Heart right ventricle (tissue), 16 donors: ENCODE measurements at regions not wholly inside any gene's neighbourhood (a gene's known extent, or its start where the extent isn't known, plus 50 kb on each side); places are given as distances from the start of the nearest gene placed in this dataset.

Source experiments
- ATAC-seq, 8 donors: fragments of 200-7000 bp; cut with Tn5 transposase; one replicate each; pipeline ENCODE4 v1.9.1; 2020; ENCODE audit warnings: mild to moderate bottlenecking in 8 of 8, moderate library complexity in 8 of 8, moderate number of reproducible peaks in 1 of 8
- DNase-seq, 2 donors: peaks; one replicate each; pipeline ENCODE4 v3.0.0-alpha.2; 2020
- H3K27ac ChIP-seq, 10 donors: fragments of 200-600 bp; sonication (generic) in 2 of 10; one replicate each; pipeline versions ENCODE4 v1.5.0 to v1.8.0; 2020 to 2022; ENCODE audit warnings: mild to moderate bottlenecking in 3 of 10
- H3K27me3 ChIP-seq, 7 donors: fragments of 200-600 bp; one replicate each; pipeline ENCODE4 v1.8.0; 2021 to 2022; ENCODE audit warnings: mild to moderate bottlenecking in 2 of 7
- H3K36me3 ChIP-seq, 9 donors: fragments of 200-600 bp; sonication (generic) in 1 of 9; one replicate each; pipeline versions ENCODE4 v1.5.0 to v1.8.0; 2020 to 2022; ENCODE audit warnings: mild to moderate bottlenecking in 2 of 9
- H3K4me1 ChIP-seq, 9 donors: fragments of 200-600 bp; sonication (generic) in 1 of 9; one replicate each; pipeline versions ENCODE4 v1.5.0 to v1.8.0; 2020 to 2022; ENCODE audit warnings: mild to moderate bottlenecking in 4 of 9
- H3K4me3 ChIP-seq, 10 donors: fragments of 200-600 bp; sonication (generic) in 2 of 10; one replicate each; pipeline versions ENCODE4 v1.5.0 to v1.8.0; 2020 to 2022; ENCODE audit warnings: mild to moderate bottlenecking in 7 of 10, moderate library complexity in 2 of 10
- H3K9me3 ChIP-seq, 11 donors: fragments of 200-600 bp in 10 of 11; sonication (generic) in 2 of 11; one replicate each; pipeline versions ENCODE4 v1.5.0 to v1.8.0; 2013 to 2022; ENCODE audit warnings: mild to moderate bottlenecking in 2 of 11, control low read depth in 1 of 11, moderate library complexity in 1 of 11
- WGBS, 2 donors: extraction: QIAGEN DNeasy Blood & Tissue Kit; methylation state at CpG; one replicate each; pipeline ENCODE4 v1.1.7; 2013; ENCODE audit warnings: inconsistent platforms in 1 of 2; 5-methylcytosine and 5-hydroxymethylcytosine counted together
- intact Hi-C, 10 donors: fragments of 100-400 bp; cut with DNase I; formaldehyde crosslinking; loops; one replicate each; pipeline versions ENCODE4 v1.11.1 to v1.14.2; 2022
- TF ChIP-seq, protein P1 (sequence below), 9 donors: fragments of 200-600 bp; sonication (generic) in 2 of 9; IDR thresholded peaks; one replicate each; pipeline versions ENCODE4 v1.5.0 to v1.8.0; 2021 to 2022; ENCODE audit warnings: antibody characterized with exemption in 9 of 9, mild to moderate bottlenecking in 5 of 9, moderate library complexity in 1 of 9
- donor health status: Arrhythmogenic right ventricular cardiomyopathy.
- donor health status: ischemic (EF 13 %, LVEDD 7.1; RV severe dilation, severe dysfunction).
- donor health status: healthy with polysubstance abuse.
- donor health status: DM: no; HTN: yes; CAD: no.
- donor health status: DM: no; HTN: no; CAD: no.
- donor health status: ischemic (EF 25% LVEDD 6.9; RV normal size, moderate dysfunction).
- donor health status: ischemic (EF 25% LVEDD 5.7; RV mildly dilated, moderate dysfunction).
- donor health status: healthy.
- donor health status: DM: yes; HTN: yes; CAD: no.
- donor health status: Ischemic cardiomyopathy.
- donor health status: ischemic (EF 35%, LVEDD 5.7; RV mildly dilated, moderate dysfunction).
- donor health status: nonischemic (EF 11% LVEDD 7.7; RV severe dilation, severe dysfunction).
- donor health status: DM: yes; HTN: yes; CAD: no.
- donor health status: PGD.
- donor health status: ischemic (EF 29% LVEDD 5.4; RV normal size, mild dysfunction).
- donor health status: nonischemic (EF 23%, LVEDD 6.1; RV moderate dilation, normal function).

DNA sequence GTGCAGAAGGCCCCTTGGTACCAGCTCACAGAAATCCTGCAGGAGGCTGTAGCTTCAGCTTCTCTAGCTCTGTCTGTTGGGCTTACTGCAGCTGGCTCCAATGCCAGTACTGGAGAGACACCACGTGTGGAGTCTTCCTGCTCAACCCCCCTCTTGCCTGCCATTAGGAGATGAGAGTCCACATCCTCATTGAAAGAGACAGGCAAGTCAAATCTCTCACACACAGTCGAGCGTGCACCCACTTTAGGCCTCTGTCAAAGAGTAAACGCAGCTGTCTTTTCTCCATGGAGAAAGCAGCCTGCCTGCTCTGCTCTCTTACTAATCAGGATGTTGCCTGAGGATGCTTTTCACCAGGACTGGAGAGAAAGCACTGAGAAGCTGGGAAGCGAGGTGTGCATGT, 523.0 kb upstream of the NBEA start:
- intact Hi-C loops: no loop called here
- DNase-seq: no peak
- WGBS, 2 donors: 53 to 63% methylated on average over 5 of the region's 5 CpGs
- H3K27me3 ChIP-seq: no peaks in the 10 kb centered on the region
- ATAC-seq: no peak
- no peak overlapping the region for H3K27ac ChIP-seq
- H3K4me1 ChIP-seq: peaks cover 0 to 12% (median 0%) of the 10 kb centered on the region in 9 donors
- no peaks in the 10 kb centered on the region for H3K36me3 ChIP-seq
- no peak overlapping the region for H3K4me3 ChIP-seq
- H3K9me3 ChIP-seq: no peaks in the 10 kb centered on the region
- TF ChIP-seq, protein P1, sequence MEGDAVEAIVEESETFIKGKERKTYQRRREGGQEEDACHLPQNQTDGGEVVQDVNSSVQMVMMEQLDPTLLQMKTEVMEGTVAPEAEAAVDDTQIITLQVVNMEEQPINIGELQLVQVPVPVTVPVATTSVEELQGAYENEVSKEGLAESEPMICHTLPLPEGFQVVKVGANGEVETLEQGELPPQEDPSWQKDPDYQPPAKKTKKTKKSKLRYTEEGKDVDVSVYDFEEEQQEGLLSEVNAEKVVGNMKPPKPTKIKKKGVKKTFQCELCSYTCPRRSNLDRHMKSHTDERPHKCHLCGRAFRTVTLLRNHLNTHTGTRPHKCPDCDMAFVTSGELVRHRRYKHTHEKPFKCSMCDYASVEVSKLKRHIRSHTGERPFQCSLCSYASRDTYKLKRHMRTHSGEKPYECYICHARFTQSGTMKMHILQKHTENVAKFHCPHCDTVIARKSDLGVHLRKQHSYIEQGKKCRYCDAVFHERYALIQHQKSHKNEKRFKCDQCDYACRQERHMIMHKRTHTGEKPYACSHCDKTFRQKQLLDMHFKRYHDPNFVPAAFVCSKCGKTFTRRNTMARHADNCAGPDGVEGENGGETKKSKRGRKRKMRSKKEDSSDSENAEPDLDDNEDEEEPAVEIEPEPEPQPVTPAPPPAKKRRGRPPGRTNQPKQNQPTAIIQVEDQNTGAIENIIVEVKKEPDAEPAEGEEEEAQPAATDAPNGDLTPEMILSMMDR (IDR thresholded peaks at IDR 0.05): no peak

DNA sequence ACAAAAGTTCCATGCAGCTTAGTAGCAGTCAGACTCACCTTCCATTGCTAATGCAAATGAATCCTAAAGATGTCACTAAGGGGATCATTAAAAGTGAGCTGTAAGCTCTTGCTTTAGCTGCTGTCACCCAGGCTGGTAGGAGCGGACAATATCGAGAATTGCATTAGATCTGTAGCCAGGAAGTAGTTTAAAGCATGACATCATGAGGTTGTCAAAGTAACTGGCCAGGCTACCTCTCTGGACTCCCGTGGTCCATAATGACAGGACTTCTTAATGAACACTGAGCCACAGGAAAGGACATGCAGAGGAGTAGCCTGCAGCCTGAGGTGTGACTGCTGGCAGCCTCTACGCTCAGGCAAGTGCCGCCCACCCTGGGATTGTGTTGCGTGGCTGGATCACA, 522.3 kb upstream of the NBEA start:
- 80 to 82% methylated on average over 6 of the region's 6 CpGs for WGBS, 2 donors
- no peak overlapping the region for H3K27ac ChIP-seq
- no peaks in the 10 kb centered on the region for H3K27me3 ChIP-seq
- peaks cover 0 to 12% (median 0%) of the 10 kb centered on the region in 9 donors for H3K4me1 ChIP-seq
- intact Hi-C loops: no loop called here
- H3K9me3 ChIP-seq: no peaks in the 10 kb centered on the region
- TF ChIP-seq, protein P1 (IDR thresholded peaks at IDR 0.05): no peak
- H3K36me3 ChIP-seq: no peaks in the 10 kb centered on the region
- no peak for ATAC-seq
- no peak overlapping the region for H3K4me3 ChIP-seq
- DNase-seq: no peak

DNA sequence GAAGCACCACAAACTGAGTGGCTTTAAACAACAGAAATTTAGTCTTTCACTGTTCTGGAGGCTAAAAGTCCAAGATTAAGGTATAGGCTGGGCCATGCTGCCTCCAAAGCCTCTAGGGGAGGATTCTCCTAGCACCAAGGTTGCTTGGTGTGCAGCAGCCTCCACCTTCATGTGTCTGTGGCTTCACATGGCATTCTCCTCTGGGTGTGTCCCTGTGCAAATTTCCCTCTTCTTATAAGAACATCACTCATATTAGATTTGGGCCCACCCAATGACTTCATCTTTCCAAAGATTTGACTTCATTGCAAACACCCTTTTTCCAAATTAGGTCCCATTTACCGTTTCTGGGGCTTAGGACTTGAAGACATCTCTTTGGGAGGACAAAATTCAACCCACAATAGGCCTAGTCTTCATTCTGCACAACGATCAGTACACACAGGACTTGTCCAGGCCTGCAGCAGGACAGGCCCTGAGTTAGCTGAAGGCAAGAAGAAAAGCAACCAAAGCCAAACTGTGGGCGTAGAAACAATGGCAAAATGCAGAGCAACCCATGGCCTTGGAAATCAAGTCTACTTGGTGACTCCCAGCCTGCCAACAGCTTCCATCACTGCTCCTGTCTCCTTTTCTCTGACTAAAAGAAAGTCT, 521.2 kb upstream of the NBEA start:
- DNase-seq: no peak
- TF ChIP-seq, protein P1 (IDR thresholded peaks at IDR 0.05): no peak
- WGBS, 2 donors: 83 to 91% methylated on average over 3 of the region's 3 CpGs
- Histone ChIP-seq H3K4me1 (peaks cover 0 to 12% (median 0%) of the 10 kb centered on the region in 9 donors), H3K27ac (no peak overlapping the region), H3K9me3 (no peaks in the 10 kb centered on the region), H3K36me3 (no peaks in the 10 kb centered on the region), H3K27me3 (no peaks in the 10 kb centered on the region), H3K4me3 (no peak overlapping the region)
- intact Hi-C loops: no loop called here
- no peak for ATAC-seq

DNA sequence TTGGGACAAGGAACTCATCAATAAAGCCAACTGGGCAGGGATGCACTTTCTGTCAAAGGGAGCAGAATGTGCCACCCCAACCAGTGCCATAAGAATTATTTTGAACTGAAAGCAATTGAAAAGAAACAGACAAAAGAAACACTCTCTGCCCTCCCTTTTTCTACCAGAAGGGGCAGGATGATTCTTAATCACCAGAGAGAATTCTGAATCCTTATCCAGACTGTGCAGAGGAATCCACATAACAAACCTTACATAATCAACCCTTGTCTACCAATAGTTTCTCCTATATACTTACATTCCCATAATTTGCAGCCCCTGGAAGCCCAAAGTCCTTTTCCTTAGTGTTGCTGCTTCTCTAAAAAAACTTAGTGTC, 520.7 kb upstream of the NBEA start:
- peaks cover 0 to 12% (median 0%) of the 10 kb centered on the region in 9 donors for H3K4me1 ChIP-seq
- no peaks in the 10 kb centered on the region for H3K27me3 ChIP-seq
- DNase-seq: no peak
- no peak overlapping the region for H3K27ac ChIP-seq
- H3K36me3 ChIP-seq: no peaks in the 10 kb centered on the region
- intact Hi-C loops: no loop called here
- ATAC-seq: no peak
- H3K9me3 ChIP-seq: no peaks in the 10 kb centered on the region
- no peak overlapping the region for H3K4me3 ChIP-seq
- TF ChIP-seq, protein P1 (IDR thresholded peaks at IDR 0.05): peak in 1 of 9 donors; percentile 10
